Activated T-cell treated with anti-CD3 and anti-CD28 coated beads, Interleukin-2, amount 50 U/mL, for 4 hours (primary cell): ENCODE measurements at regions not wholly inside any gene's neighbourhood (a gene's known extent, or its start where the extent isn't known, plus 50 kb on each side); places are given as distances from the start of the nearest gene placed in this dataset.

Experiments used
- ATAC-seq, 2 donors: fragments of 200-7000 bp; cut with Tn5 transposase; one replicate each; pipeline ENCODE4 v1.10.0; 2021
- DNase-seq: peaks from one replicate; pipeline ENCODE4 v3.0.0-alpha.2; 2020
- H3K27me3 Mint-ChIP-seq: one replicate; pipeline ENCODE4 v1.8.0; 2021; ENCODE audit warnings: low read depth, mixed read lengths
- H3K36me3 Mint-ChIP-seq: one replicate; pipeline ENCODE4 v1.8.0; 2022; ENCODE audit warnings: mixed read lengths; ENCODE audit not compliant: insufficient read depth
- H3K4me1 Mint-ChIP-seq: one replicate; pipeline ENCODE4 v1.8.0; 2021; ENCODE audit warnings: low read depth, mixed read lengths
- H3K4me3 Mint-ChIP-seq: one replicate; pipeline ENCODE4 v1.8.0; 2021; ENCODE audit warnings: mild to moderate bottlenecking, moderate library complexity, mixed read lengths
- H3K9me3 Mint-ChIP-seq: one replicate; pipeline ENCODE4 v1.8.0; 2021; ENCODE audit warnings: mixed read lengths

DNA sequence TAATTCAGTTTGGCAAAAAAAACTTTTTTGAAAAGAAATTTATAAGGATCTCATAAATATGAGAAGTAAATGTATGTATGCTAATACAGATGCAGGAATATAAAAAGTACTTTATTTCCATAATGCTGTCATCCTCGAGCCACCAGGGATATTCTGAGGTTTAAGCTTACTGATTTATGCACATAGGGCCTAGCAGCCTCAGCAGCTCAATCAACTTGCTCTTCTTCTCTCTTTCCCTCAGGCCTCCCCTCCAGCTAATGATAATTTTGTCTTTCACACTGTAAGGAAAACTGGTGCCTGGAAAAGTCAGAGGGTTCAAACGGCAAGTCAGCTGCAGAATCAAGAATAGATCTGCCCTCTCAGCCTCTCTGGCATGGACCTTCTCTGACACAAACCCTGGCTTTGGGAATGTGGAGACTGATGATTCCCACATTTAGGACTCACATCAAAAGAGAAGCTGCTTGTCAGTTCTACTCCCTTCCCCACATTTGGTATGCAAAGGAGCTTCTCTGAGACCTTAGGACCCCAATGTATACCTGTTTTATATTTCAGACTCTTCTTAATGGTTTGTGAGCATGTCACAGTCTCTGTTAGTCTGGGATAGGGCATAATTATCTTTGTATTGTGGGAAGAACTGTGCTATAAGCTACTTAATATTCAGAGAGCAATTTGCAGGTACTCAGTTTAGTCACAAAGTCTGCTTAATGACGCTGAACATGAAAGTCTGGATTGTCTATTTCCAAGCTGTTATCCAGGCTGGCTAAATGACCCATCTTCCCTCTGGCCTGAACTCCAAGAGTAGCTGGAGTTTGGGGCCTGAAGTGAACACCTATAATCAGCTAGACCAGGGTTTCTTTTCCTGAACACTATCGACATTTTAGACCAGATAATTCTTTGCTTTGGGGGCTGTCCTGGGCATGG lies 52.1 kb upstream of the DIPK1A start:
- H3K4me3 Mint-ChIP-seq: no peak overlapping the region
- H3K9me3 Mint-ChIP-seq: no peaks in the 10 kb centered on the region
- no peaks in the 10 kb centered on the region for H3K36me3 Mint-ChIP-seq
- H3K27me3 Mint-ChIP-seq: peaks cover 20% of the 10 kb centered on the region
- DNase-seq (no peak), ATAC-seq (no peak)
- no peaks in the 10 kb centered on the region for H3K4me1 Mint-ChIP-seq

DNA sequence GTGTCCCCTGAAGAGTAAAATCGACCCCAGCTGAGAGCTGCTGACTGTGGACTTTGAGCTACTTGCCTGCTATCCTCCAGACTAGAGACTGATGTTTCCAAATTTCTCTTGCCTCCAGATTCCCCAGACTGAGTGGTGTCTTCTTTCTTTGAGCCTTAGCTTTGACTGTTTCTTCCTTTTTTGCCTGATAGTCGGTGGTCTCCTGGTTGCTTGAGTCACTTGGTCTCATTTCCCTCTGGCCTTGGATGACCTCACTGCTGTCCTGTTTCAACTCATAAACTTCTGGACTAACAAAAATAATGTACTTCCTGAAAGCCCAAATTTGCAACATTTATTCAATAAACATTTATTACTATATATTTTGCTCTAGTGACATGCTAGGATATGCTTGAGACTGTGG lies 52.9 kb upstream of the DIPK1A start:
- Mint-ChIP-seq H3K4me1 (no peaks in the 10 kb centered on the region), H3K36me3 (no peaks in the 10 kb centered on the region), H3K9me3 (no peaks in the 10 kb centered on the region), H3K27me3 (peaks cover 20% of the 10 kb centered on the region), H3K4me3 (no peak overlapping the region)
- no peak for ATAC-seq
- DNase-seq: no peak

DNA sequence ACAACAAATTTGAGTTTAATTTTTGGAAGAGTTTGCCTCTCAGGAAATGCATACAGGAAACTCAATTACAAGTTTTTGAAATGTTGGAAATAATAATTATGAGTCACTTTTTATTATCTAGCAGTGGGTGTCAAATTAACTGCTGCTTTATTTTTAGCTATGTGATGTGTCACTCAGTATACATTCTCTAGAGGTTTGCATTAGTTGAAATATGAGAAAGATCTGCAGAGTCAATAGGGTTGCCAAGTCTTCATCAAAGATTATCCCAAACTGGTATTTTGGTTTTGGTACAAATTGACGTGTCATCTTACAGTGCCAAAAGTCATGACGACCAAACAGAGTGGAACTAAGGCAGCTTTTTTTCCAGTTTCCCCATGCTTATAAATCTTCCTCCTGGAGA lies 54.3 kb upstream of the DIPK1A start:
- no peak for ATAC-seq
- Mint-ChIP-seq H3K4me1 (no peaks in the 10 kb centered on the region), H3K4me3 (no peak overlapping the region), H3K27me3 (peaks cover 20% of the 10 kb centered on the region), H3K36me3 (no peaks in the 10 kb centered on the region), H3K9me3 (no peaks in the 10 kb centered on the region)
- DNase-seq: no peak

DNA sequence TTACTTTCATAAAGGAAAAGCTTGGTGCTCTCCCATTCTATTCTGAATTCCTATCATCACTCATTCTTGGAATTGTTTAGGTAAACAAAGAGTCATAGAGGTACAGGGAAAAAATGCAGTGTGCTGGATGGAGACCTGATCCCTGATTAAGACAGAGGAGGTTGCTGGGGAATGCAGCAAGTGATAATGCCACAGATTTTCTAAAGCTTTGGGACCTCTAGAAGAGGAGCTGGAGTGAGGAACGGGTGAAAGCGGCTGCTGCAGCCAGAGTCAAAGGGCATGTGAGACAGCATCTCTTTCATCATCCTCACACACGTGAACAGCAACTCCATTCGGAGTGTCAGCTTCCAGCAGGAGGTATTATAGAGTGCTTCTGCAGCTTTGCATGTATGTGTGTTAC lies 54.9 kb upstream of the DIPK1A start:
- Mint-ChIP-seq H3K9me3 (no peaks in the 10 kb centered on the region), H3K4me1 (no peaks in the 10 kb centered on the region), H3K36me3 (no peaks in the 10 kb centered on the region), H3K4me3 (no peak overlapping the region), H3K27me3 (peaks cover 20% of the 10 kb centered on the region)
- no peak for DNase-seq
- ATAC-seq: no peak

DNA sequence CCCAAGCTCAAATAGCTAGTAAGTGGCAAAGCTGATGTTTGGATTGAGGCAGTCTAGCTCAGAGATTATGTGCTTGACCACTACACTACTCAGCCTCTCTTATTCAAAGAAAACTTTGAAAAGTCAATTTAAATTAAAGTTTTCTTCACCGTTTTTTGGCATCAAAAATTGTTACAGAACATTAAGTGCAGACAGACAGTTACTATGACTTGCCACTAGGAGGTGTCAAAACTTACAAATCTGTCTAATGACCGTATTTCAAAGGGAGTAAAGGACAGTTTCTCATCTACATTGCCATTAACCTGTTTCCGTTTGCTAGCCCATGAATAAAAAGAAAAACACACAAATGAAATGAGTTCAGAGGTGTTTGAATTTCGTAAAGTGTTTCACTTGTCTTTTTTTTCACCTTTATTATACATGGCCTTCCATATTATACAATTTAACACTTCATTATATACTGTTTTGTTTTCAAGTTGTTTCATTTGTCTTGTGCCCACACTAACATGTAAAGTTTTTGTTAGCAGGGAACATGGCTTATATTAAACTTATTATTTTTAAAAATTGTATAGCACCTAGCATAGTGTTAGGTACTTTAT lies 57.4 kb upstream of the MTF2 start:
- Mint-ChIP-seq H3K4me1 (peaks cover 3% of the 10 kb centered on the region), H3K4me3 (no peak overlapping the region), H3K9me3 (no peaks in the 10 kb centered on the region), H3K36me3 (no peaks in the 10 kb centered on the region), H3K27me3 (peaks cover 14% of the 10 kb centered on the region)
- ATAC-seq: peak; percentile 65 to 71
- DNase-seq: no peak

DNA sequence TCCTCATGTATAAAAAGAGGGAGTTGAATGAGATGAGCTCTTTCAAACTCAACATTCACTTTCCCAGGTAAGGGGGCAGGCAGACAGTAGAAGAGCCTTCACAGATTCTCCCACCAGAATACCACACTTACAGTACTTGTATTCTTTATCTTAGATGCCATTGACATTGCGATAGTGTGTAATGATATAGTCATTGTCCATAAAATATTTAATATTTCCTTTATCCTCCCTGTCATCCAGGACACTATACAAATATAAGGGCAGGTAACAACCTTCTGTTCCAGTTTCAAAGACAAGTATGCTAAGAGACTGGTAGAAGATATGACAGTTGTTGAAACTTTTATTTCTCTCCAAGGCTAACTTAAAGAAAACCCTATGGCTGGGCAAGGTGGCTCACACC lies 56.5 kb upstream of the MTF2 start:
- no peak for ATAC-seq

DNA sequence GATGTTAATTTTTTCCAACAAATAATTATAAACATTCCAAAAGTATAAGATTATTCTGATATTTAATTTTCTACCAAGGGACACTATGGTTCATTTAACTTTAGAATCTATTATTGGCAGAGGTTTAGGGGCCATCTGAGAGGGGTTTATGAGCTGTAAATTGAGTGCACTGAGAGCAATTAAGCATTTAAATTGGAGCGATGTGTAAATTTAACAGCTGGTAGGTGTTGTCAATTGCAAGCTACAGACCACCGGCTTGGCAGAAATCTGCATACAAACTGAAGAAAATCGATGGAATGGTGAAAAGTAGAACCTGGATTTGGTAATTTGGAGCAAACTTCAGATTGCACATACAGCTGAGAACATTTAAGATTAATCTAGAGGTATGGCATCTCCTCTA lies 55.8 kb upstream of the MTF2 start:
- Mint-ChIP-seq H3K36me3 (no peaks in the 10 kb centered on the region), H3K27me3 (peaks cover 5% of the 10 kb centered on the region), H3K4me3 (no peak overlapping the region), H3K4me1 (peaks cover 3% of the 10 kb centered on the region), H3K9me3 (no peaks in the 10 kb centered on the region)
- no peak for ATAC-seq
- no peak for DNase-seq

More for the DNA sequence above, 56.5 kb upstream of the MTF2 start:
- no peak for DNase-seq
- no peak overlapping the region for H3K4me3 Mint-ChIP-seq
- H3K36me3 Mint-ChIP-seq: no peaks in the 10 kb centered on the region
- H3K4me1 Mint-ChIP-seq: peaks cover 3% of the 10 kb centered on the region
- no peaks in the 10 kb centered on the region for H3K9me3 Mint-ChIP-seq
- peaks cover 9% of the 10 kb centered on the region for H3K27me3 Mint-ChIP-seq

DNA sequence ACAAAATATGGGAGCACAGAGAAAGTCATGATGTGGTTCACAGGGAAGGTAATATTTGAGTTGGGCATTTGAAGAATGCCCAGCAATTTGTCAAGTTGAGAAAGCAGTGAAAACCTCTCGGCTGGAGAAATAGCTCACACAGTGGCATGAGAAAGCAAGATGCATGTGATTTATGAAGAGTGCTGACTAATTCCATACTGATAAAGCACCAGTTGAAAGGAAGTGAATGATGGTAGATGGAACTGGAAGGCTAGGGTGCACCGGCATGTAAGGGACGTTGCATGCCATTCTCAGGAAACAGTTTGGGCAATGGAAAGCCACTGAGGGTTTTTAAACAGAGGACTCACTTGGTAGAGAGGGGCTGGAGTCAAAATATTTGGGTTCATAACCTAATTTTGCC lies 53.5 kb upstream of the MTF2 start:
- no peak for DNase-seq
- Mint-ChIP-seq H3K4me3 (no peak overlapping the region), H3K27me3 (no peaks in the 10 kb centered on the region), H3K9me3 (no peaks in the 10 kb centered on the region), H3K4me1 (peaks cover 21% of the 10 kb centered on the region), H3K36me3 (no peaks in the 10 kb centered on the region)
- no peak for ATAC-seq

DNA sequence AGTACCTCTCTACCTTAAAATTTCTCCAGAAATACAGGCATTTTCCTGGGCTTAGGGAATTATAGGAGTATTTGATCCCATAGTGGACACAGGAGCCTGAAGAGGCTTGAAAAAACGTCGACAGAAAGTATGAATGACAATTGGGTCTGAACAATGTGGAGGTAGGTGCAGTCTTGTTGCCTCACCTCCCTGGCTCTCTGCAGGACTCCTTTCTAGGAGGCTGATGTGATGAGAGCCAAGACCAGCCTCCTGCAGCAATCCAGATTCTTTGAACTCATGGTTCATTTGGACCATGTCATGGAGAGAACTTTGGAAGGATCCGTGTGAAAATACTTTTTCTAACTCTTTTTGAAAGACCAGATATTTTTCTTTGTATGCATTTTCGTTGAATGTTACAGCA lies 50.5 kb upstream of the MTF2 start:
- Mint-ChIP-seq H3K4me3 (no peak overlapping the region), H3K36me3 (no peaks in the 10 kb centered on the region), H3K9me3 (no peaks in the 10 kb centered on the region), H3K27me3 (no peaks in the 10 kb centered on the region), H3K4me1 (peaks cover 18% of the 10 kb centered on the region)
- DNase-seq: no peak
- no peak for ATAC-seq
